Ishikawa (cell line): ENCODE measurements at regions not wholly inside any gene's neighbourhood (a gene's known extent, or its start where the extent isn't known, plus 50 kb on each side); places are given as distances from the start of the nearest gene placed in this dataset.

Source experiments
- CEBPB ChIP-seq: IDR thresholded peaks from 2 replicates; pipeline ENCODE4 v1.6.1; 2012
- CREB1 ChIP-seq: IDR thresholded peaks from 2 replicates; pipeline ENCODE4 v1.6.1; 2012; ENCODE audit warnings: low read depth
- EGR1 ChIP-seq: IDR thresholded peaks from 2 replicates; pipeline ENCODE4 v1.6.1; 2012
- EP300 ChIP-seq: IDR thresholded peaks from 2 replicates; pipeline ENCODE4 v1.6.1; 2012; ENCODE audit warnings: borderline replicate concordance
- FOXM1 ChIP-seq: IDR thresholded peaks from 2 replicates; pipeline ENCODE4 v1.6.1; 2012; ENCODE audit warnings: low read depth, borderline replicate concordance
- NFIC ChIP-seq: IDR thresholded peaks from 2 replicates; pipeline ENCODE4 v1.6.1; 2012
- RAD21 ChIP-seq: IDR thresholded peaks from 2 replicates; pipeline ENCODE4 v1.6.1; 2012; ENCODE audit warnings: low read depth
- TAF1 ChIP-seq: IDR thresholded peaks from 2 replicates; pipeline ENCODE4 v1.6.1; 2012; ENCODE audit warnings: low read depth, mild to moderate bottlenecking
- TEAD4 ChIP-seq: IDR thresholded peaks from 2 replicates; pipeline ENCODE4 v1.6.1; 2012
- YY1 ChIP-seq: IDR thresholded peaks from 2 replicates; pipeline ENCODE4 v1.6.1; 2012; ENCODE audit warnings: low read depth
- ZBTB7A ChIP-seq: IDR thresholded peaks from 2 replicates; pipeline ENCODE4 v1.6.1; 2012; ENCODE audit warnings: low read depth
- TF ChIP-seq, protein P1 (sequence below): IDR thresholded peaks from 2 replicates; pipeline ENCODE4 v1.6.1; 2012; ENCODE audit warnings: low read depth, mild to moderate bottlenecking

DNA sequence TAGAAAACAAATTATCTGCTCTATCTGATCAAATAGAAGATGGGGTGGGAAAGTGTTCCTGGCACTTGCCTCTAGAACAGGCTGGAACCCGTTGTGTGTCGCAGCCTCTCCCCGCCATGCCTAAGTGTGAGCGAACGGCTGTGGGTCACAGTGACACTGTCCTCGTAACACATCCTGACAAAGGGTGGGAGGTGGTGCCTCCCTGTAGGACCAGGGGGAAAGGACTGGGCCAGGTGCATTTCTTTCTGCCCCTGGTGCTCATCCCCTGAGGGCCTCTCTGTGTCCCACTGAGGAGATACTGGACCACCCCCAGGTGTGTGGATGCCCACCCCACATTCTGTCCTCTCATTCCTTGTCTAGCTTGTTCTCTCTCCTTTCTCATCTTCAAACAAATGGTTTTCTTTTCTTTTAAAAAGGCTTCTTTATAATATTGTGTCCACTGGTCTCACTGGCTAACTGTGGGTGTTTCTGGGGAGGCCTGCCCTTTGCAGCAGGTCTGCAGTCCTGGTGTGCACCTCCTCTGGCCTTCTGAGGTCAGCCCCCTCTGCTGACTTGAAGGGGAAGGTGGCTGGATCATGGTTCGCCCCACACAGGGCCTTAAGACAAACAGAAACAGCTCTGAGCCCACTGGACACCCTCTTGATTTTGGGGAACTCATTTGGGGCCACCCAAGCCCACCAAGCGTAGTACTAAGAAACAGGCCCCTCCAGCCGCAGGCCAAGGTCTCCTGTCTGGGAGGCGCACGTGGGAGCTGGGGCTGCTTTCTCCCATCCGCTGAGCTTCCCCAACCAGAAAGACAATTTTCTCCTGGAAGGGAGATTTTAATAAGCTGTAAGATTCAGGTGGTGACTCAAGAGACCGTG, 152.5 kb upstream of the SOX1 start:
- TF ChIP-seq ZBTB7A (no peak), RAD21 (no peak), CREB1 (no peak), TAF1 (no peak), CEBPB (no peak), EP300 (no peak), EGR1 (no peak), NFIC (no peak), YY1 (no peak), TEAD4 (no peak), FOXM1 (no peak)
- TF ChIP-seq, protein P1, sequence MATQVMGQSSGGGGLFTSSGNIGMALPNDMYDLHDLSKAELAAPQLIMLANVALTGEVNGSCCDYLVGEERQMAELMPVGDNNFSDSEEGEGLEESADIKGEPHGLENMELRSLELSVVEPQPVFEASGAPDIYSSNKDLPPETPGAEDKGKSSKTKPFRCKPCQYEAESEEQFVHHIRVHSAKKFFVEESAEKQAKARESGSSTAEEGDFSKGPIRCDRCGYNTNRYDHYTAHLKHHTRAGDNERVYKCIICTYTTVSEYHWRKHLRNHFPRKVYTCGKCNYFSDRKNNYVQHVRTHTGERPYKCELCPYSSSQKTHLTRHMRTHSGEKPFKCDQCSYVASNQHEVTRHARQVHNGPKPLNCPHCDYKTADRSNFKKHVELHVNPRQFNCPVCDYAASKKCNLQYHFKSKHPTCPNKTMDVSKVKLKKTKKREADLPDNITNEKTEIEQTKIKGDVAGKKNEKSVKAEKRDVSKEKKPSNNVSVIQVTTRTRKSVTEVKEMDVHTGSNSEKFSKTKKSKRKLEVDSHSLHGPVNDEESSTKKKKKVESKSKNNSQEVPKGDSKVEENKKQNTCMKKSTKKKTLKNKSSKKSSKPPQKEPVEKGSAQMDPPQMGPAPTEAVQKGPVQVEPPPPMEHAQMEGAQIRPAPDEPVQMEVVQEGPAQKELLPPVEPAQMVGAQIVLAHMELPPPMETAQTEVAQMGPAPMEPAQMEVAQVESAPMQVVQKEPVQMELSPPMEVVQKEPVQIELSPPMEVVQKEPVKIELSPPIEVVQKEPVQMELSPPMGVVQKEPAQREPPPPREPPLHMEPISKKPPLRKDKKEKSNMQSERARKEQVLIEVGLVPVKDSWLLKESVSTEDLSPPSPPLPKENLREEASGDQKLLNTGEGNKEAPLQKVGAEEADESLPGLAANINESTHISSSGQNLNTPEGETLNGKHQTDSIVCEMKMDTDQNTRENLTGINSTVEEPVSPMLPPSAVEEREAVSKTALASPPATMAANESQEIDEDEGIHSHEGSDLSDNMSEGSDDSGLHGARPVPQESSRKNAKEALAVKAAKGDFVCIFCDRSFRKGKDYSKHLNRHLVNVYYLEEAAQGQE = no peak
